ENCODE measurements at regions not wholly inside any gene's neighbourhood (a gene's known extent, or its start where the extent isn't known, plus 50 kb on each side); places are given as distances from the start of the nearest gene placed in this dataset.

GRCh38 chr2:228646061-228646460, 464.6 kb upstream of the SPHKAP start:
- TF ChIP-seq CTCF (conservative IDR thresholded peaks at IDR 0.05; ENCODE audit: low read length), result no peak
- no peak for TF ChIP-seq EZH2phosphoT487 (IDR thresholded peaks at IDR 0.05; ENCODE audit: borderline replicate concordance)

Data from Loucy (cell line).